Peyer's patch (tissue), 4 donors: ENCODE measurements at regions not wholly inside any gene's neighbourhood (a gene's known extent, or its start where the extent isn't known, plus 50 kb on each side); places are given as distances from the start of the nearest gene placed in this dataset.

Experiments
- CTCF ChIP-seq, 6 experiments: fragments of 450-650 bp in 4 of 6; fragments of 200-600 bp in 2 of 6; sonication (generic) in 1 of 6; IDR thresholded peaks; one replicate each; pipeline ENCODE4 v1.5.1; 2017 to 2019; ENCODE audit warnings: antibody characterized with exemption in 6 of 6, mild to moderate bottlenecking in 3 of 6, moderate library complexity in 1 of 6
- POLR2A ChIP-seq, 2 donors: fragments of 450-650 bp; IDR thresholded peaks; one replicate each; pipeline ENCODE4 v1.5.1; 2017; ENCODE audit warnings: antibody characterized with exemption in 2 of 2, mild to moderate bottlenecking in 2 of 2, moderate library complexity in 2 of 2

GRCh38 chr10:62937674-62938073 is 121.5 kb upstream of the EGR2 start:
- TF ChIP-seq POLR2A (IDR thresholded peaks at IDR 0.05) (no peak), CTCF (IDR thresholded peaks at IDR 0.05) (no peak)
